Body of pancreas (tissue), 4 donors: ENCODE measurements at regions not wholly inside any gene's neighbourhood (a gene's known extent, or its start where the extent isn't known, plus 50 kb on each side); places are given as distances from the start of the nearest gene placed in this dataset.

Experiments
- ATAC-seq: fragments of 150-250 bp; one replicate; pipeline ENCODE4 v1.9.1; 2016
- DNase-seq, 4 donors: peaks; one replicate each; pipeline ENCODE4 v3.0.0-alpha.2; 2019
- H3K27ac ChIP-seq, 4 donors: fragments of 200-600 bp; sonication (generic); 1 replicate in 3 of 4; 2 replicates in 1 of 4; pipeline versions ENCODE4 v1.5.1 to v1.6.1; 2016 to 2019; ENCODE audit warnings: mild to moderate bottlenecking in 1 of 4, mixed read lengths in 1 of 4, moderate library complexity in 1 of 4
- H3K27me3 ChIP-seq, 2 donors: fragments of 200-600 bp; sonication (generic); one replicate each; pipeline ENCODE4 v1.6.0; 2016; ENCODE audit warnings: mild to moderate bottlenecking in 1 of 2
- H3K36me3 ChIP-seq, 2 donors: fragments of 200-600 bp; sonication (generic); replicated peaks in 1 of 2; 2 replicates each; pipeline ENCODE4 v1.5.1; 2016; ENCODE audit warnings: low read depth in 2 of 2; ENCODE audit not compliant: insufficient read depth in 1 of 2
- H3K4me1 ChIP-seq: fragments of 200-600 bp; sonication (generic); one replicate; pipeline ENCODE4 v1.6.0; 2016
- H3K4me3 ChIP-seq, 2 donors: fragments of 200-600 bp; sonication (generic); 1 replicate in 1 of 2; 2 replicates in 1 of 2; pipeline ENCODE4 v1.5.1; 2016 to 2019
- H3K9me3 ChIP-seq, 3 donors: fragments of 200-600 bp; sonication (generic); 1 replicate in 2 of 3; 2 replicates in 1 of 3; pipeline ENCODE4 v1.5.1; 2016
- POLR2A ChIP-seq, 3 donors: fragments of 450-650 bp; IDR thresholded peaks; one replicate each; pipeline ENCODE4 v1.6.1; 2016; ENCODE audit warnings: antibody characterized with exemption in 3 of 3, mild to moderate bottlenecking in 2 of 3
- WGBS, 2 donors: methylation state at CpG; one replicate each; pipeline ENCODE4 v1.1.5; 2017; 5-methylcytosine and 5-hydroxymethylcytosine counted together
- intact Hi-C: fragments of 100-400 bp; cut with DNase I; formaldehyde crosslinking; loops from one replicate; pipeline ENCODE4 v1.15.1; 2023
- TF ChIP-seq, protein P1 (sequence below), 7 experiments: fragments of 450-650 bp in 4 of 7; fragments of 200-600 bp in 3 of 7; sonication (generic) in 3 of 7; IDR thresholded peaks; one replicate each; pipeline ENCODE4 v1.5.1; 2016 to 2019; ENCODE audit warnings: antibody characterized with exemption in 7 of 7

GRCh38 chr10:78993261-78993945, 75.4 kb upstream of the ZMIZ1 start:
- H3K4me3 ChIP-seq = no peak overlapping the region
- no peaks in the 10 kb centered on the region for H3K27me3 ChIP-seq
- ATAC-seq (no peak), DNase-seq (no peak)
- H3K9me3 ChIP-seq = no peaks in the 10 kb centered on the region
- H3K36me3 ChIP-seq = no peaks in the 10 kb centered on the region
- TF ChIP-seq, protein P1, sequence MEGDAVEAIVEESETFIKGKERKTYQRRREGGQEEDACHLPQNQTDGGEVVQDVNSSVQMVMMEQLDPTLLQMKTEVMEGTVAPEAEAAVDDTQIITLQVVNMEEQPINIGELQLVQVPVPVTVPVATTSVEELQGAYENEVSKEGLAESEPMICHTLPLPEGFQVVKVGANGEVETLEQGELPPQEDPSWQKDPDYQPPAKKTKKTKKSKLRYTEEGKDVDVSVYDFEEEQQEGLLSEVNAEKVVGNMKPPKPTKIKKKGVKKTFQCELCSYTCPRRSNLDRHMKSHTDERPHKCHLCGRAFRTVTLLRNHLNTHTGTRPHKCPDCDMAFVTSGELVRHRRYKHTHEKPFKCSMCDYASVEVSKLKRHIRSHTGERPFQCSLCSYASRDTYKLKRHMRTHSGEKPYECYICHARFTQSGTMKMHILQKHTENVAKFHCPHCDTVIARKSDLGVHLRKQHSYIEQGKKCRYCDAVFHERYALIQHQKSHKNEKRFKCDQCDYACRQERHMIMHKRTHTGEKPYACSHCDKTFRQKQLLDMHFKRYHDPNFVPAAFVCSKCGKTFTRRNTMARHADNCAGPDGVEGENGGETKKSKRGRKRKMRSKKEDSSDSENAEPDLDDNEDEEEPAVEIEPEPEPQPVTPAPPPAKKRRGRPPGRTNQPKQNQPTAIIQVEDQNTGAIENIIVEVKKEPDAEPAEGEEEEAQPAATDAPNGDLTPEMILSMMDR (IDR thresholded peaks at IDR 0.05) = no peak
- TF ChIP-seq POLR2A (IDR thresholded peaks at IDR 0.05) = no peak
- 77 to 87% methylated on average over 4 to 10 of the region's 10 CpGs for WGBS, 2 donors
- no peaks in the 10 kb centered on the region for H3K4me1 ChIP-seq
- intact Hi-C loops = no loop called here
- no peak overlapping the region for H3K27ac ChIP-seq

DNA sequence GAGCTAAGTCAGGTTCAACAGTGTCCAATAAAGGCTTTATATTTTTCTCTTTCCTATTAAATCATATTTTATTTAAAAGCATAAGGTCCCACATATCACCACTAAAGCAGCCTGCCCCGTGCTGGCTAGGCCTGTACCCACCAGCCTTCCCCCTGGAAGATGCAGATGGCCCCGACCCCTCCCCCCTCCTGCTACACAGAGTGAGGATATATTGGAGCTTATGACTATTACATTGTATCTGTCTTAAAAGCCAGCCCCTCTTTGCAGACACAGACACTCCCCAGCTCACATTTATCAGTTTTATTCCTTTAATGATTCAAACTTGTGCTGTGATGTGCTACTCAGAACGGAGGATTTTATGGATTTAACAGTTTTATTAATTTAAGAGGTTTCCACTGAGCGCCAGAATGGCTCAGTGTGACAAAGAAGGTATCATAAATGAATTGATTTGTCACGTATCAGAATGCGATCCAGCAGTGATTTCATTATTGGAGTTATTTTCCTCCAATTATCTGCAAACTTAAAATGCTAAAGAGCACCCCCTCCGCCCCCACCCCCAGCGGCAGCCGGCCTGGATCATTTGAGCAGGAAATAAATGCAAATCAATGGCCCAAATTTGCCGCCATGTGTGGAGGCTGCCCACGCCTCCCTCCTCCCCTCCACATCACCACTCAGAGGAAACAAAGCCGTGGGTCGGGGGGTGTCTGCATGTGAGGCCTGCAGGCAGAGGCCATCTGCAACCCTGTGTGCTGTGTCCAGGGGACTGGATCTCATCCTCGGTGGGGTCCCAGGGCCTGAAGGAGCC, 72.6 kb upstream of the ZMIZ1 start:
- H3K4me3 ChIP-seq = no peak overlapping the region
- H3K27me3 ChIP-seq = no peaks in the 10 kb centered on the region
- ATAC-seq (no peak), DNase-seq (no peak)
- WGBS, 2 donors = 87 to 91% methylated on average over 14 of the region's 14 CpGs
- H3K4me1 ChIP-seq = no peaks in the 10 kb centered on the region
- no peaks in the 10 kb centered on the region for H3K36me3 ChIP-seq
- TF ChIP-seq, protein P1 (IDR thresholded peaks at IDR 0.05) = no peak
- TF ChIP-seq POLR2A (IDR thresholded peaks at IDR 0.05) = no peak
- no peaks in the 10 kb centered on the region for H3K9me3 ChIP-seq
- intact Hi-C loops = no loop called here
- H3K27ac ChIP-seq = no peak overlapping the region

DNA sequence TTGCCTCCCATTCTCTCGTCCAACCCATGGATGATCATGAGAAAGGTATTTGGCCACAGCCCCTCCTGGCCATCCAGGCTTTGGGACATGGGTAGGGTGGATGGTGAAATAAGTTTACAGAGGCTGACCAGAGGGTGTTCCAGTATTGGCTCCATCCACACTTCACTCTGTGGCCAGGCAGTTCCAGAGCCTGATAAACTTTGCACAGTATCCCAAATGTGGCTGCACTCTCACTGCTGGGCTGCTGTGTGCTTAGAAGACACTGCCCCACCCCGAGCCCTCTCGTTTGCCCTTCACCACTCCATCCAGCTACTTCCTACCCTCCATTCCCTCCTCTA, 72.0 kb upstream of the ZMIZ1 start:
- intact Hi-C loops = no loop called here
- no peak for TF ChIP-seq POLR2A (IDR thresholded peaks at IDR 0.05)
- TF ChIP-seq, protein P1 (IDR thresholded peaks at IDR 0.05) = no peak
- no peak overlapping the region for H3K4me3 ChIP-seq
- no peaks in the 10 kb centered on the region for H3K36me3 ChIP-seq
- ATAC-seq = no peak
- H3K27ac ChIP-seq = no peak overlapping the region
- no peaks in the 10 kb centered on the region for H3K27me3 ChIP-seq
- H3K9me3 ChIP-seq = no peaks in the 10 kb centered on the region
- no peak for DNase-seq
- H3K4me1 ChIP-seq = no peaks in the 10 kb centered on the region
- 66 to 80% methylated on average over 3 of the region's 3 CpGs for WGBS, 2 donors

GRCh38 chr10:78997635-78998618, 70.8 kb upstream of the ZMIZ1 start:
- Histone ChIP-seq H3K4me1 (no peaks in the 10 kb centered on the region), H3K9me3 (no peaks in the 10 kb centered on the region), H3K4me3 (no peak overlapping the region), H3K27me3 (no peaks in the 10 kb centered on the region), H3K27ac (no peak overlapping the region), H3K36me3 (no peaks in the 10 kb centered on the region)
- TF ChIP-seq, protein P1 (IDR thresholded peaks at IDR 0.05) = no peak
- TF ChIP-seq POLR2A (IDR thresholded peaks at IDR 0.05) = no peak
- intact Hi-C loops = no loop called here
- WGBS, 2 donors = 74 to 79% methylated on average over 8 to 10 of the region's 10 CpGs
- DNase-seq (no peak), ATAC-seq (no peak)
